Mucosa of gallbladder (tissue), 1 donor: ENCODE measurements at regions not wholly inside any gene's neighbourhood (a gene's known extent, or its start where the extent isn't known, plus 50 kb on each side); places are given as distances from the start of the nearest gene placed in this dataset.
"Not testable (repeated sequence)": the region's sequence is repeated elsewhere in the genome, so short reads cannot be mapped to it uniquely, and the experiment has no call there.

ENCODE experiments used
- DNase-seq: peaks from one replicate; pipeline ENCODE4 v3.0.0-alpha.2; 2020; ENCODE audit warnings: low spot score
- donor health status: DM: no; HTN: no; CAD: no.

DNA sequence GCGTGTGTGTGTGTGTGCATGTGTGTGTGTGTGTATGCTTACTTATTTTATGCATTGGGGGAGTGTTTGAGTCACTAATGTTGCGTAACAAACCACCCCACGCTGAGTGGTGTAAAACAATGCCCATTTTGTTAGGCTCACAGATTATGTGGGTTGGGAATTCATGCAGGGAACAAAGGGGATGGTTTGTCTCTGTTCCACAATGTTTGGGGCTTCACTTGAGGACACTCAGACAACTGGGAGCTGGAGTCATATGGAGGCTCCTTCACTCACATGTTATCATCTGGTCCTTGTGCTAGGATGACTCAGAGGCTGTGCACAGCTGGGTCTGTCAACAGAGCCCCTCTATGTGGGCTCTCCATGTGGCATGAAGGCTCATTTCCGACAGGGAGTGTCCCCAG is 51.3 kb upstream of the LARGE1 start:
- no peak for DNase-seq

- no peak for DNase-seq
Observed at GRCh38 chr22:33975841-33976240, 55.6 kb upstream of the LARGE1 start.

GRCh38 chr22:33983558-33983957 is 63.3 kb upstream of the LARGE1 start:
- DNase-seq, result no peak

DNA sequence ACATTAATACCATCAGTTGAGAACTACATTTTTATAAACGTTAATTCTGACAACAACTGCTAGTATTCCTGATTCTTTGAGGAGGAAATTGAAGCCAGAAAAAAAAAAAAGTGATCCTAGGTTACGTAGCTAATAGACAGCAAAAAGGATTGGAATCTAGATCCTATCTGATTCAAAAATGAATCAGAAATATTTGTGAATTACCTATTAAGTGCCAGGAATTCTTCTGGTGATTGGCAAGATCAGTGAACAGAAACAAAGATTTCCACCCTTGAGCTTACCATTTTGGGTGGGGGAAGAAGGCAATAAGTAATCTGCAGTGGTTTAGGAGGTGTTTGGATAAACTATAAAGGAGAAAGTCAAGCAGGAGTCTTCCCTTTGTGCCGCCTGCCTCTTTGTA is 63.9 kb upstream of the LARGE1 start:
- no peak for DNase-seq

GRCh38 chr22:33984656-33985285 is 64.5 kb upstream of the LARGE1 start:
- peak; percentile 16 for DNase-seq

- no peak for DNase-seq
Observed at GRCh38 chr22:33985506-33985905, 65.2 kb upstream of the LARGE1 start.

GRCh38 chr22:33986167-33986771 is 66.0 kb upstream of the LARGE1 start:
- DNase-seq, result no peak

DNA sequence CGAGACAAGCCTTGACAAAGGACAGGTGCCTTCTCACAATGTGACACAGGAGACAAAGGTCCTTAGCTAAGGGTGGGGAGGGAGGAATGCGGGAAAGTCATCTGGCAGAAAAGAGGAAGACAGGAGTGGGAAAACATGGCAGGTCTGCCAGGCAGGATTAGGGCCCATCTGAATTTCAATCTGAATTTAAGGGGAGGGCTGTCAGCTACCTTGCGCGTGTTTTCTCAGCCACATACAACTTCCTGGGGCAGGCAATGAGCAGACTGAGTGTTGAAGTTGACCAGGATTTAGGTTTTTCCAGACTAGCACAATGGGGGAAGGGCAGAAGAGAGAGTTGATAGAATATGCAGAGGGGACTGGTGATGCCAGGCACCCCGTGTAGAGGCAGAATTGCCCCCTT is 66.7 kb upstream of the LARGE1 start:
- no peak for DNase-seq

- not testable (repeated sequence) for DNase-seq
Observed at GRCh38 chr22:33989263-33989662, 69.0 kb upstream of the LARGE1 start.

DNA sequence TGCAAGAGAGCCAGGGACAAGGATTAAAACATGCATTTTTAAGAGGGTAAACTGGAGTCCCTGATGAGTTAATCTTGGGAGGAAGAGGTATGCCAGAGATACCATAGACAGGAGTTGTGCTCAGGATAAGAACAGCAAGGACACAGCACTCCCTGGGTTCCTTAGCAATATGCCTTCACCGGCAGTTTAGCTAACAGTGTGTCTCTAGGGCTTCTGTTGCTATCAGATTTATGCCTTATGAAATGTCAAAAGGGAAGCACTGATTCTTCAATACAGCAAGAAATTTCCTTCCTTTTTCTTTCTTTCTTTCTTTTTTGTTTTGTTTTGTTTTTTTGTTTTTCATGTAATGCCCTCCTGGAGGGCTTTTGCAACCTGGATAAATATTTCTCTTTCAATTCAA is 71.3 kb upstream of the LARGE1 start:
- DNase-seq, result no peak

- no peak for DNase-seq
Observed at GRCh38 chr22:33996824-33997223, 76.5 kb upstream of the LARGE1 start.

GRCh38 chr22:34000879-34001526 is 80.7 kb upstream of the LARGE1 start:
- DNase-seq, result no peak

- no peak for DNase-seq
Observed at GRCh38 chr22:34001701-34002466, 81.6 kb upstream of the LARGE1 start.

DNA sequence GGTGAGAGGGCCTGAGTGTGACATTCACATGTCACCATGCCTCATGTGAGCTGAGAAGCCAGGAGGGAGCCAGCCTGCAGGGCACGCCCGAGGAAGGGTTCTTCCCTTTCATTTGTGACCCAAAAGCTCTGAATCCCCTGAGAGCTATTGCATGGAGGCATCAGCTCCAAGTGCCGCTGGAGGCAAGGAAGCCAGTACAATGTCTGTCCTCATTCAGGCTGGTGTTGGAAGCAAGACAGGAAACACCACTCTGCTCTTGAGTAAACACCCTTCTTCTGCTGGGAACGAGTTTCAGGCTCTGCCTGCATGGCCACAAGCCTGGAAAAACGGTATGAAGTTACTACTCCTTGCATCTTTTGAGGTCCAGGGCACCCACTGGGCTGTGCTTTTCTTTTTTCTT is 83.8 kb upstream of the LARGE1 start:
- DNase-seq, result no peak

DNA sequence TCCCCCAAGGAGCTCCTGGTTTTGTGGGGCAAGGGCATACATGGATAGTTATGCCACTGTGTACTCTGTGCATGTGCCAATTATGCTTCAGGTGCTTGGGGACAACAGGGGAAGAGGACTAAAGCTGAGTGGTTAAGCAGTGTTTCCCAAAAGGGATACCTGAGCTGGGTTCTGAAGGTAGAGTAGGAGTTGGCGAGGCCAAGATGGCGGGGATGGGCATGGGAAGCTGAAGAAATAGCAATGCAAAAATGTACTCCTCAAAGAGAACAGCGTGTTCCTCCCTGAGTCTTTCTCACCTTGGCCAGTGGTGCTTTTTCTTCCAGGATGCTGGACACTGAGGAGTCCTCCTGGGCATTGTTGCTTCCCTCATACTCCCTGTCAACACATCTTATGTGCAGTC is 90.0 kb upstream of the LARGE1 start:
- no peak for DNase-seq

GRCh38 chr22:34015642-34016041 is 95.4 kb upstream of the LARGE1 start:
- DNase-seq, result no peak

- DNase-seq, result no peak
Observed at GRCh38 chr22:34017205-34017604, 96.9 kb upstream of the LARGE1 start.

GRCh38 chr22:34019190-34019845 is 99.0 kb upstream of the LARGE1 start:
- DNase-seq, result no peak

- no peak for DNase-seq
Observed at GRCh38 chr22:34035209-34035608, 114.9 kb upstream of the LARGE1 start.

- no peak for DNase-seq
Observed at GRCh38 chr22:34036931-34037330, 116.7 kb upstream of the LARGE1 start.

- DNase-seq, result no peak
Observed at GRCh38 chr22:34038801-34039555, 118.7 kb upstream of the LARGE1 start.
